Skeletal muscle satellite cell (primary cell): ENCODE measurements at regions not wholly inside any gene's neighbourhood (a gene's known extent, or its start where the extent isn't known, plus 50 kb on each side); places are given as distances from the start of the nearest gene placed in this dataset.

Source experiments
- H3K27me3 ChIP-seq: 2 replicates; pipeline ENCODE4 v1.7.0; 2013; ENCODE audit warnings: low read length; ENCODE audit not compliant: control insufficient read depth, insufficient read depth
- H3K36me3 ChIP-seq: 2 replicates; pipeline ENCODE4 v1.7.0; 2013; ENCODE audit warnings: mild to moderate bottlenecking, control low read depth, low read length; ENCODE audit not compliant: insufficient read depth
- H3K4me1 ChIP-seq: 2 replicates; pipeline ENCODE4 v1.7.0; 2013; ENCODE audit warnings: low read length; ENCODE audit not compliant: control insufficient read depth, insufficient read depth
- H3K4me2 ChIP-seq: 2 replicates; pipeline ENCODE4 v1.7.0; 2013; ENCODE audit warnings: mild to moderate bottlenecking, low read length
- H3K4me3 ChIP-seq: 2 replicates; pipeline ENCODE4 v1.7.0; 2013; ENCODE audit warnings: low read length
- H3K9ac ChIP-seq: 2 replicates; pipeline ENCODE4 v1.7.0; 2013; ENCODE audit warnings: mild to moderate bottlenecking, low read depth, low read length, moderate library complexity
- H3K9me3 ChIP-seq: replicated peaks from 2 replicates; pipeline ENCODE4 v1.7.0; 2013; ENCODE audit warnings: mild to moderate bottlenecking, control low read depth, low read length

DNA sequence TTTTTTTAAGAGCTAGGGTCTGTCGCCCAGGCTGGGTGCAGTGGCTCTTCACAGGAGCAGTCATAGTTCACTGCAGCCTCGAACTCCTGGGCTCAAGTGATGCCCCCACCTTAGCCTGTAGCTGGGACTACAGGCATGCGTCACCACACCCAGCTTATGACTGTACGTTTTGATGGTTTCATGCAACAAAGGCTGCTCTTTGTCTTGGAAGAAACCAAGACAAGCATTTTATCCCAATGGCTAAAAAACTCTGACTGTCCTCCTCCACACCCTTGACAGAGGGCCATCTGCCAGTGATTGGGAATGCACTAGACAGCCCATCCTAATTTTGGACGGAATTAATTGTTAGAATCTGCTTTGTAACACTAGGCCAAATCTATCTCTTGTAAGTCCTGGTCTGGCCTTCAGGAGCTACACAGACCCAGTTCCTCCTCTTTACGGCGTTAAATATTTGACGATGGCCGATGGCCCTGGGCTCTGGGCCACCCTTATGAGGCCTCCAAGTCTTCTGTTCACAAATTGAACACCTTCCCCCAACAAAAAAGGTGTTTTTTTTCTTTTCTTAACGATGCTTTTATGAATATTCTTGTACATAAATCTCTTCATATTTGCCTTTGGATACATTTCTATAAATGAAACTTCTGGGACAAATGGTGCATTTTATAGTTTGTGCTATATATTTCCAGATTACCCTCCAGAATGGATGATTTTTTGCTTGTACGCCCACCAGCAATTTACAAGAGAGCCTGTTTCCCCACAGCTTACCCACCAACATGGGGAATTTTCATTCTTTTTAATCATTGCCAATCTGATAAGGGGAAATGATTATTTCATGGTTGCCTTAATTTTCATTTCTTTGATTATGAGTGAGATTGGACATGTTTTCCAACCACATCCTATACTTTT is 104.8 kb upstream of the SLC25A33 start:
- Histone ChIP-seq H3K9ac (no peak overlapping the region), H3K4me3 (no peak overlapping the region), H3K4me1 (peaks cover 20% of the 10 kb centered on the region), H3K9me3 (no peaks in the 10 kb centered on the region), H3K4me2 (no peak overlapping the region), H3K36me3 (no peaks in the 10 kb centered on the region), H3K27me3 (no peaks in the 10 kb centered on the region)

DNA sequence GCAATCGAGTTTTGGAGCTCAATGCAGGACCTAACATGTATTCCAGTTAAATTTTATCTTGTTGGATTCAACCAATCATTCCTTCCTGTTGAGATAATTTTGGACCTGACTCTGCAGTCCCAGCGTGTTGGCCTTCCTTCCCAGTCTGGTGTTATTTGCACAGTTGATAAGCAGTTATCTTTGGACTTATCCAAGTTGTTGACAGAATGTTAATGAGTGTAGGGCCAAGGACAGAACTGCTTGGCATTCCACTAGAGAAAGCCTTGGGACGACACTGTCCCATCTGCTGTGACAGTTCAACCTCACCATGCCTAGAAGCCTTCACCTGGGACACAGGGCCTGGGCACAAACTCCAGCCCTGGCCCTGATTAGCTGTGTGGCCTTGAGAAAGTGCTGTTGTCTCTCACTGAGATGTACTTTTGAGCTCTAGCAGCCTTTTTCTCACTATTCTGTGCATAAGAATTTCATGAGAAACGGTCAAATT is 104.1 kb upstream of the SLC25A33 start:
- H3K4me2 ChIP-seq, result no peak overlapping the region
- no peak overlapping the region for H3K9ac ChIP-seq
- H3K4me3 ChIP-seq, result no peak overlapping the region
- no peaks in the 10 kb centered on the region for H3K9me3 ChIP-seq
- H3K4me1 ChIP-seq, result peaks cover 18% of the 10 kb centered on the region
- no peaks in the 10 kb centered on the region for H3K36me3 ChIP-seq
- H3K27me3 ChIP-seq, result no peaks in the 10 kb centered on the region

DNA sequence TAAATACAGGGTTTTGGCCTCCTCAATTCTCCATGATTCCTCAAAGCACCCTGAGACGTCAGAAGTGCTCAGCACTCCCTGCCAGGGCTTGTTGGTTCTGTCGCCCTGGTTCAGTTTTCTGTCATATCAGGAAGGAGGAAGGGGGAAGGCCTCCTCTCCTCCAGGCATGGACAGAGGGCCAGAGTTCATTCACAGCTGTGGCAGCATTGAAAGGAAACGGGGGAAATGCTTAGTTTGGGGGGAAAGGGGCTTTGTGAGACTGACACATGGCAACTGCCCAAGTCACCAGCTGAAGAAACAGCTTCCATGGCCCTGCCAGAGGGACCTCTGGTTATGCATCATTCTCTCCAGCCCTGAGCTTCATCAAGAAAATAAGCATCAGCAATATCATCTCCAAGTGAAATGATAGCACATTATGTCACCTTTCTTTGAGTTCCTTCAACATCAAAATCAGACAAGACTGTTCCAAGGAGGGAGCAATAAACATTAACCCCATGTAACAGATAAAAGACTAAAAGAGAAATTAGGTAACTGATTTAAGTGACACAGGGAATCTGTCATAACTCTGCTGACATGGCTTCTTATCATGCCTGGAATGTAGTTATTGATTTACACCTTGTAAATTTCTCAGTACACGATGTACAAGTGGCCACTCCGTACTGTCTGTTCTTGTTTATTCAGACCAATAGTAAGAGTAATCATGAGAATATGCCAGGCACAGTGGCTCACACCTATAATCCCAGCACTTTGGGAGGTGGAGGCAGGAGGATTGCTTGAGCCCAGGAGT is 103.2 kb upstream of the SLC25A33 start:
- Histone ChIP-seq H3K9ac (no peak overlapping the region), H3K4me1 (peaks cover 18% of the 10 kb centered on the region), H3K36me3 (no peaks in the 10 kb centered on the region), H3K27me3 (peaks cover 4% of the 10 kb centered on the region), H3K4me2 (no peak overlapping the region), H3K4me3 (no peak overlapping the region), H3K9me3 (no peaks in the 10 kb centered on the region)

DNA sequence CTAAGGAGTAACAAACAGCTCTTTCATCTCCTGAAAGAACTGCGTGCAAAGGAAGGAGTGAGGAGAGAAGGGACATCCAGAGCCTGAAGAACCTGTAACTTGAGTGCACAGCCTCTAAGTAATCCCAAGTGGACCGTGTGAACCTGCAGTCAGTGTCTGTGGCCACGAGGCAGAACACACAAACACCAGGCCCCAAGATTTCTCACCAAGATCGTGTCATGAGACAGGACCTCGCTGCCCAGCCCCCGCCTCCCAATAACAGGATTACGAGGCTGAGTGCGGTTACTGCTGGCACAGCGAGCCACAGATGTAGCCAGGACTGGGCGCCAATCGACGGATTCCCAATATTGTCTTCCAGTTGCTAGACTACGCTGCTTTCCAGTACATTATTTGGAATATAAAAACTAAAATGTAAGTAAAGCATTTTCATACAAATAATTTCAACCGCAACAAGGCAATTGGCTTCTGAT is 101.3 kb upstream of the SLC25A33 start:
- Histone ChIP-seq H3K4me3 (no peak overlapping the region), H3K9me3 (no peaks in the 10 kb centered on the region), H3K4me2 (peak overlapping the region; percentile 73), H3K9ac (no peak overlapping the region), H3K4me1 (peaks cover 18% of the 10 kb centered on the region), H3K36me3 (no peaks in the 10 kb centered on the region), H3K27me3 (peaks cover 8% of the 10 kb centered on the region)

DNA sequence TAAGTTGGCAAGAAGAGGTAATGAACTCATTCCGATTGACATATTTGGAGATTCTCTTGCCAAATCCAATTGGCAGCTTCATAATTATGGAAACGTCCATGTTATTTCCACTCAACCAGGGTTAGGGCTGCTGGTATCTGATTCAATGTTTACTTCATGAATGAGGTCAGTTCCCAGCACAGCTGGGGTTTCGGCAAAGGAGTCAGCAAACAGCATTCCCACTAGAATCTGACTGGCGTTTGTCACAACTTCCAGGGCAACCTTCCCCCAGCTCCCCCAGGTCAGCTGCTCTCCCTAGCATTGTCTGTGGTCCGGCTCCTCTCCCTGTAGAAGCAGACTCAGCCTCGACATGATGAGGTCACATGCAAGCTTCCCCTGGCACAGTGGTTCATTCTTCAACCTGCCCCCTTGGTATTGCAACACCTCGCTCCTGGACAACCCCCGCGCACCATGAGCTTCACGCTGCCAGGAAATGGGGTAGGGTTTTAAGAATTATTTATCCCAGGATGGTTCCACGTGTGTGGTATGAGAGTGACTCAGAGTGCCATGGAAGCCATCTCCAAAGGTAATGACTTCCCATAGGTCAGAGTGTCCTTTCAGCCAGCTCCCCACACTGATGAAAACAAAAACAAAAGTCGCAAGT is 100.7 kb upstream of the SLC25A33 start:
- Histone ChIP-seq H3K4me3 (peak overlapping the region; percentile 30), H3K36me3 (no peaks in the 10 kb centered on the region)

DNA sequence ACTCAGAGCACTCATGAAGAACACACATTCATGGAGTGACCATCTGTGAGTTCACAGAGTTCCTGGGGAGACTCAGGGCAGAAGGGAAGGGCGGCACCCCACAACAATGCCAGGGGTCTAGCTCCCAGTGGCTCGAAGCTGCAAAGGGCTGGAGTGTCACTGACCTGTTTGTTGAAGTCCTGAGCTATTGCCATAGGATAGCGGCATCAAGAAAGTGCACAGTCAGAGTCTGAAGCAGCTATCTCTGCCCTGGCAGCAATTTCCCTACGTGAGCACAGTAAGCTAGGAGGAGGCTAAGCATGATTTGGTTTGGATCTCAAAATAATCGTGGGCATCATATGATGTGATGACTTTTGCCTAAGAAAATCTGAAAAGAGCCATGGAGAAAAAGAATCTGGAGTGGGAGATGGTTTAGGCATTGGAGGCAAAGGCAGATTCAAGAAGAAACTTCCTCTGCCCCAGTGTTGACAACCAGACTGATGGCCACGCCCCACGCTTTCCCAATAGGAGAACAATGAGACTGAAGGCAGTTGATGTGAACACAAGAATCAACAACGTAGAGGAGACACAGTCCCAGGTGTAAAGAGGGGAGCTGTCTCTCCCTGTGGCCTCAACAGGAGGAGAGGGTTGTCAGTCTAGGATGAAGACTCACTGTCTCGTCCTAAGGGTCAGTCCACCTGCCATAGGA is 100.0 kb upstream of the SLC25A33 start:
- Histone ChIP-seq H3K9me3 (no peaks in the 10 kb centered on the region), H3K4me3 (no peak overlapping the region), H3K9ac (no peak overlapping the region), H3K4me1 (peaks cover 18% of the 10 kb centered on the region), H3K27me3 (peaks cover 8% of the 10 kb centered on the region), H3K4me2 (peak overlapping the region; percentile 73), H3K36me3 (no peaks in the 10 kb centered on the region)

More for the DNA sequence above, 100.7 kb upstream of the SLC25A33 start:
- Histone ChIP-seq H3K27me3 (peaks cover 8% of the 10 kb centered on the region), H3K4me1 (peaks cover 18% of the 10 kb centered on the region), H3K4me2 (peak overlapping the region; percentile 73), H3K9me3 (no peaks in the 10 kb centered on the region), H3K9ac (no peak overlapping the region)

DNA sequence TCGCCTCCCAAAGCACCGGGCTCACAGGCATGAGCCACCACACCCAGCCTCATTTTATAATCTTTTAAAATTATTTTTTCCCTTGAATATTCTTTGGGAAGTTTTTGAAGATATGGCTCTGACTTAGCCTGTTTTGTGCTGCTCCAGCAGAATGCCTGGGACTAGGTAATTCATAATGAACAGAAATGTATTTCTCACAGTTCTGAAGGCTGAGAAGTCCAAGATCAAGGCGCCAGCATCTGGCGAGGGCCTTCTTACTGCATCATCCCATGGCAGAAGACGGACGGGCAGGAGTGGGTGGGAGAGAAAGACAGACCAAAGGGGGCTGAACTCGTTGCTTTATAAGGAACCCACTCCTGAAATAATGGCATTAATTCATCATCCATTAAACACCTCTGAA is 99.0 kb upstream of the SLC25A33 start:
- Histone ChIP-seq H3K9ac (no peak overlapping the region), H3K4me2 (no peak overlapping the region), H3K36me3 (no peaks in the 10 kb centered on the region), H3K4me1 (peaks cover 18% of the 10 kb centered on the region), H3K27me3 (peaks cover 8% of the 10 kb centered on the region), H3K9me3 (no peaks in the 10 kb centered on the region), H3K4me3 (no peak overlapping the region)

DNA sequence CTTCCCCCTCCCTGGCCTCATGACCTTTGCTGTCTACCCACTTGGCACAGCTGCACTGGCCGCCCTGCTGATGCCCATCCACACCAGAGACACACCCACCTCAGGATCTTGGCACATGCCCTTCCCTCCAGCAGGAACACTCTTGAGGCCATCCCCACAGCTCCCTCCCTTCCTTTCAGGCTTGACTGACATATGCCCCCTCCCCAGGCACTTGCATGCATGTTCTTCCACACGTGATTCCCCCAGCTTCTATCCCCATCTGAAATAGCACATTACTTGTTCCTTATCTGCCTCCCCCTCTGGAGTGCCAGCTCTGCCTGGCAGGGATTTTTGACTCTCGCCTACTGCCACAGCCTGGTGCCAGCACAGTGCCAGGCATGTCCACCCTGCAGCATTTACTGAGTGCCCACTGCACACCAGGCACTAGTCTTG is 98.5 kb upstream of the SLC25A33 start:
- no peak overlapping the region for H3K9ac ChIP-seq
- H3K27me3 ChIP-seq, result peaks cover 8% of the 10 kb centered on the region
- peaks cover 18% of the 10 kb centered on the region for H3K4me1 ChIP-seq

DNA sequence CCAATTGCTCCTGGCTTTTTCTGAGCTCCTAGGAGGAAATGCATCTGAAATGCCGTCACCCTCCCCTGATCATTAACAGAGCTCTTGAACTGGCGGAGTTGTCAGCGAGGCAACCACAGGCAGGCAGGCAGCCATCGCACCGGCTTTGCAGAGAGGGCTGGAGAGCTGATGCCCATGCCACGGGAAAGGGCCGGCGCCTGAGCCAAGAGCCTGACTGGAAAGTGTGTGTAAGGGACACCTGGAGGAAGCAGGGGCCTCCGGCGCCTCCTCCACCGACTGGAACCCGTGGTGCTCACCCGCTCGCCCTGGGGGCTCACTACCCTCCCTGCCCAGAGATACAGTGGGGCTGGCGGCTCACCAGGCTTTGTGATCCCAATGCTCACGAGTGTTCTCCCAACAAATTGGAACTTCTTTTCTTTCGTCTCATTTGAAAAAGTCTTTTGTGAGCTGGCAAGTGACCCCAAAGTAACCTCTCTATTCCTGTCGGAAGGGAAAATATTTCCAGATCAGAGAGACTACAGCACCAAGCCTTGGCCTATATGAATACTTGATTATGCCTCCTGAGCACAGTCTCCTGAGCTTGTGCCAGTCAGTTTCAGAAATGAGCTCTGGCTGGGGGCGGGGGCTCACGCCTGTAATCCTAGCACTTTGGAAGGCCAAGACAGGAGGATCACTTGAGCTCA is 97.7 kb upstream of the SLC25A33 start:
- Histone ChIP-seq H3K4me1 (peaks cover 18% of the 10 kb centered on the region), H3K9ac (no peak overlapping the region), H3K36me3 (no peaks in the 10 kb centered on the region), H3K27me3 (peaks cover 8% of the 10 kb centered on the region), H3K4me2 (no peak overlapping the region), H3K9me3 (no peaks in the 10 kb centered on the region), H3K4me3 (no peak overlapping the region)

More for the DNA sequence above, 98.5 kb upstream of the SLC25A33 start:
- no peaks in the 10 kb centered on the region for H3K36me3 ChIP-seq
- H3K4me2 ChIP-seq, result no peak overlapping the region
- no peaks in the 10 kb centered on the region for H3K9me3 ChIP-seq
- no peak overlapping the region for H3K4me3 ChIP-seq

DNA sequence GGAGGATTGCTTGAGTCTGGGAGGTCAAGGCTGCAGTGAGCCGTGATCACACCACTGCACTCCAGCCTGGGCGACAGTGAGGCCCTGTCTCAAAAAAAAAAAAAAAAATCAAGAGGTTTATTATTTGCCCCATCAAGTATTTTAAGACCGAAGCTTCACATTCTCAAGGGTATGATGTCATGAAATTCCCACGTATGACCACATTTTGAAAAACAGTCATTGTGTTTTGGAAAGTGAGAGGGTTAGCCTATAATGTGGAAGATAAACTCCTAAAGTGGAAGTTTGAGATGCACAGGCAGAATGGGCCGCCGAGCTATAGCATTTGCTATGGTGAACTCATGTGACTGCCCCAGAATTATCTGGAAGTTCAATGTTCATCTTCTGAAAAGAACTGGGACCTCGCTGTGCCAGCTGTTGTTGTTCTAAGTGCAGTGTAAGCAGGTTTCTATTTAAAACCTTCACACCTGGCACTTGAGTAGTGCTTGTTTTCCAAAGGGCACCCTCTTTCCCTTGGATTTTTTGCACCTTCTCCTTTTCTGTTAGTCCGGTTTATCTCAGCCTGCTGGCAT is 96.9 kb upstream of the SLC25A33 start:
- peaks cover 18% of the 10 kb centered on the region for H3K4me1 ChIP-seq
- H3K9ac ChIP-seq, result no peak overlapping the region
- no peak overlapping the region for H3K4me2 ChIP-seq
- H3K9me3 ChIP-seq, result no peaks in the 10 kb centered on the region
- H3K4me3 ChIP-seq, result no peak overlapping the region
- peaks cover 8% of the 10 kb centered on the region for H3K27me3 ChIP-seq
- H3K36me3 ChIP-seq, result no peaks in the 10 kb centered on the region
